Activated gamma-delta T cell treated with Interleukin-2 at 50 U/mL for 16 hours (primary cell): ENCODE measurements at regions not wholly inside any gene's neighbourhood (a gene's known extent, or its start where the extent isn't known, plus 50 kb on each side); places are given as distances from the start of the nearest gene placed in this dataset.
"Not testable (repeated sequence)": the region's sequence is repeated elsewhere in the genome, so short reads cannot be mapped to it uniquely, and the experiment has no call there.

ENCODE experiments used
- DNase-seq: peaks from one replicate; pipeline ENCODE4 v3.0.0-alpha.2; 2020

GRCh38 chr22:47504962-47505361, 742.5 kb downstream of the TBC1D22A start:
- no peak for DNase-seq

DNA sequence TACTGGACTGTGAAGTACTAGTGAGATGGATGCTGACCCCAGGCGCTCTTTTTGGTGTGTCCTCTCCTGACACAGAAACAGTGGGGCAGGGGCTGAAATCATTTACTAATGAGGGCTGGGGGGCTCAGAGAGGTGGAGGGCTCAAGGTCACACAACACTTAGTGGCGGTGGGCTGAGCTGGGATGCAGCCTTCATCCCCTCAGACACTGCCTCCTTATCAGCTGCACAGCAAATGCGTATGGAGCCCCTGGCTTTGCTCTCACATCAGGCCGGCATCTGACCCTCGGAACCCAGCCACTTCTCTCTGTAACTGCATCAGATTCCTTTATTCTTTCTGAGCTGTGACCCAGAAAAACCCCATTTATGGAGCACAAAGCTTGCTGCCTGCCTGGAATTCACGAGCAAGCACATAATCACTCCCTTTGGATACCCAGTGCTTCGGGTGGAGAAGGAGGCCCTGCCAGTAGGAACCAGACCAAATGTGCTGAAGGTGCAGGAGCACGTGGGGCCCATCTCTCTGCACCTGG, 736.6 kb downstream of the TBC1D22A start:
- DNase-seq, result no peak

- no peak for DNase-seq
These were observed 735.2 kb downstream of the TBC1D22A start for GRCh38 chr22:47497666-47498065.

- DNase-seq, result no peak
These were observed 732.7 kb downstream of the TBC1D22A start for GRCh38 chr22:47495110-47495509.

GRCh38 chr22:47488131-47488530, 725.7 kb downstream of the TBC1D22A start:
- not testable (repeated sequence) for DNase-seq

DNA sequence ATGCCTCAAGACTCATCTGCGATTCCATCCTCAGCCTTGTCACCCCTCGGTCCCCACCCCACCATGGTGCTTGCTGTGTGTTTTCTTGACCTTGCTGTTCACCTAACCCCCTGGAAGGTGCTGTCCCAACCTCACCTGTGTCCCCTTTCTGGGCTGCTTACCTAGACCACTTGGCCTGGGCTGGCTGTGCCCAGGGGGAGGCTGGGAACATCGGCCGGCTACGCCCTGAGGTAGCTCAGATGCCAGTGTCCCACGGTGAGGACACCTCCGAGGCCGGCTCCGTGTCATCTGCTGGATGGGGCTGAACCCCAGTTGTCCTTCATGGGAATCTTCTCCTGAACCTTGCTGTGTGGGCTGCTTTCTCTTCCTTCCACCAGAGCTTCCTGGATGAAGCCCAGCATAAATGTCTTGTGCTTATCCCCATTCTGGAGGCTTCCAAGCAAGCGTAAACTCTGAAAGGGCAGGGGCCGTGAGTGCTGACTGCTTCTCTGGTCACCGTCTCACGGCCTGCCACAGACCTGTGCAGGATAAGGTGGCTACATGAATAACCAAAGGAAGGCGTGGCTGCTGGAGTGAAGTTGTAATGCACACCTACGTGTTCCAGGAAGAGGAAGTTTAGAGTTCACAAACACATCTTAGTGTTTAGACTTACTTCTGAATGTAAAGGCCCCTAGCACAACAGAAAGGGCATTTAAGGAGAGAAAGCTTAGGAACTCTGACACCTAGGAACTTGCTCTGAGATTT, 724.3 kb downstream of the TBC1D22A start:
- DNase-seq, result no peak

DNA sequence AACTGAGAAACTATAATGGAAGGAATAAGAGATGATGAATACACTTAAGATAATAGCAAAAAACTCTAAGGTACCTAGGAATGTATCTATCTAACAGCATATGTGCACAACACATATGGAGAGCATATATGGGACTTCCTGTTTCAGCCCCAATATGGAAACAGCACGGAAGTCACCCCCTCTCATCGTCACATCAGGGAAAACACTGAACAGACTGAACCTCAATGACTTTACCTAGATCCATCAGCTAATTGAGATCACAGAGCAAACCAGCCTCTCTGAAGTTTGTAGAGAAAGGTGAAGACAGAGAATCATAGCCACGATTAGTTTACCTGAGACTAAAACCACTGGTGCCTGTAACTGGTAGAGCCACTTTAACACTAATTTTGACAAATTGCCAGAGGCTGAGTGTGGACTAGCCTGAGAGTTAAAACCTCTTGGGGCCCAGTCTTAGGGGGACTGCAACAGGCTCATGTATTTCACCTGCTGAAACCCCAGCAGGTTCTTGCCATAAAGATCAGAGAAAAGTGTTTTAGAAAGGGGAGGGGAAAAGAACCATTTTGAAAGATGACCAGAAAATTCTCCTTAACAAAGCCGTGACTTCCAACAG, 722.6 kb downstream of the TBC1D22A start:
- no peak for DNase-seq

DNA sequence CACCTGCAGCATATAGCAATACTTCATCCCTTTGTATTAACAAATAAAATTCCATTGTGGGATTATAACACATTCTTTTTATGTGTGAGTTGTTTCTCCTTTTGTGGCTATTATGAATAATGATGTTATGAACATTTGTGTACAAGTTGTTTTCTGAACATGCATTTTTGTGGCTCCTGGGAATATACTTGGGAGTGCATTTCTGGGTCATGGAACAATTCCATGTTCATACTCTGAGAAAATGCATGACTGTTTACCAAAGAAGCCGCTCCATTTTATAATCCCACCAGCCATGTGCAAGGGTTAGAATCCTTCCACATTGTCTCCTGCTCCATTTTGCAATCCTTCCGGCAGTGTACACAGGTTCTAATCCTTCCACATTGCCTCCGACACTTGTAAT, 713.8 kb downstream of the TBC1D22A start:
- no peak for DNase-seq

DNA sequence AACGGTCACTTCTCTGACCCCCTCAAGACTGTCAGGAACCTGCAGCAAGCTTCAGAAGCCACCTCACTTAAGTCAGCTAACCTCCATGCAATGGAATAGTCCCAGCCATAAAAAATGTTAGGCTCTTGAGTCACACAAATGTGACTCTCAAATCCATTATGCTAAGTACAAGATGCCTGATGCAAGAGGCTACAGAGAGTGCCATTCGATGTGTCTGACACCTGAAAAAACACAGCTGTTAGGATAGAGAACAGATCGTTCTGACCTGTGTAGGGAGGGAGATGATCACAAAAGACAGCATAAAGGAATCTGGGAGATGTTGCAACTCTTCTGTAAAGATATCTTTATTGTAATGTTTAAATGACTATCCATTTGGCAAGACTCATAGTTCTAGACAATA, 712.4 kb downstream of the TBC1D22A start:
- no peak for DNase-seq

GRCh38 chr22:47474464-47474863, 712.0 kb downstream of the TBC1D22A start:
- DNase-seq, result no peak

DNA sequence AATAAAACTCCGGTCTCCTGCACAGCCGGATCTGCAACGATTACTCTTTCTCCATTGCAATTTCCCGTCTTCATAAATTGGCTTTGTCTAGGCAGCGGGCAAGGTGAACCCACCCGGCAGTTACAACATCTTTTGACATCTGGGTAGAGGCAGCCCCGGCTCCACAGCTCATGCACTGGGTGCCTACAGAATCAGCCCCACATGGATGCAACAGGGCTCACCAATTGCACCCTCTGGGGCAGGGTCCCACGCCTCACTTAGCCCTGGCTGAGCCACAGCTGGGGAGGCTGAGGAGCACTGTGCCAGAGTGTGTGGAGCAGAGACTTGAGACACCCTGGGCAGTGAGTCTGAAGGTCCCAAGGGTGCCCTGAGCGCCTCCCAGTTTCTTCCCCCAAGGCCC, 710.2 kb downstream of the TBC1D22A start:
- no peak for DNase-seq

GRCh38 chr22:47471406-47471805, 709.0 kb downstream of the TBC1D22A start:
- DNase-seq, result no peak

DNA sequence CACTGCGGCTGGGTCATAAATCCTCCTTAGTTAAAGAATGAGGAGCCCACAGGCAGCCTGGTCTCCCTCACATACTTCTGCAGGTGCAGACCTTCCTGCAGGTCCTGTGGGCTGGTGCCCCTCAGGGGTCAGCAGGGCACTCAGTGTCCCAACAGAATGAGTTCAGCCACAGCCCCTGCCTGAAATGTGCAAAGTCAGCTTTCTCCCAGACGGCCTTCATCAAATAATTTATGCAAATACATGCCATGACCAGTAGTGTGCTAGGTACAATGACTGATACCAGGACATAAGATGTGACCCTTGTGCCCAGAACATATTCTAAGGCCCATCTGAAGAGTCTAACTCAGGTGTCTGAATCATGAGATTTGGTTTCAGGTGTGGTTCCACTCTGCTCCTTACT, 703.4 kb downstream of the TBC1D22A start:
- DNase-seq, result no peak

DNA sequence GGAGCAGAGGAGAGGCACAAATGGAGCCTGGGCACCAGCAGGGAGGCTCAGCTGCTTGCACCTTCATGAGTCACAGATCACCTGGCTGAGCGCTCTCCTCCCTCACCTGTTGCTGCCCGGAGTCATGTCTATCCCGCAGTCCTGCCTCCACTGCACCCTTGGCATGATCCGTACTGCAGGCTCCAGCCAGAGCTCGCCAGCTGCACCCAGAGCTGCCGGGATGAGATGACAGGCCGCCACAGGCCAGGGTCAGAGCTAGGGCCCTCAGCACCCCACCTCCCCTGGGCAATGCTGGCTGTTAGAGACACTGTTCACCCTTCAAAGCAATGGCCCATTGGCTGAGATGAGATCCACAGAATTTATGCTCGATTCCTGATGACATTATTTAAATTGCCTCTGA, 702.8 kb downstream of the TBC1D22A start:
- no peak for DNase-seq

GRCh38 chr22:47463220-47463619, 700.8 kb downstream of the TBC1D22A start:
- DNase-seq, result no peak

GRCh38 chr22:47460861-47461260, 698.4 kb downstream of the TBC1D22A start:
- DNase-seq, result no peak

- DNase-seq, result no peak
These were observed 697.7 kb downstream of the TBC1D22A start for GRCh38 chr22:47460176-47460575.

DNA sequence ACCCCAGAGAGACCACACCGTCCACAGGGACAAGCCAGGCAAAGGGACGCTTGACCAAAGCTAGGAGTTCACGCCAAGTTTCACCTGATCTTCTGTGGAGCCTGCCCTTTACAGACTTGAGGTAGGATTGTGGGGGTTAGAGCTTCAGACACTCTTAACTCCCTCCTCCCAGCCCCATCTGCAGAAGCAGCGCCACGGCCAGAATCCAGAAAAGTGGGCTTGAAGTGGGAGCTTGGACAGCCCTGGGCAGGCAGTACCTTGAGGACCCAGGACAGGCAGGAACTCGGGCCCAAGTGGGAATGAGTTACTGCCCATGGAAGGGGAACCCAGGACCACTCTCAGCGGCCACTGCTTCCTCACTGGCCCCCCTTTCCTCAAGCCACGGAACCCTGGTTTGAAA, 695.9 kb downstream of the TBC1D22A start:
- DNase-seq, result no peak

DNA sequence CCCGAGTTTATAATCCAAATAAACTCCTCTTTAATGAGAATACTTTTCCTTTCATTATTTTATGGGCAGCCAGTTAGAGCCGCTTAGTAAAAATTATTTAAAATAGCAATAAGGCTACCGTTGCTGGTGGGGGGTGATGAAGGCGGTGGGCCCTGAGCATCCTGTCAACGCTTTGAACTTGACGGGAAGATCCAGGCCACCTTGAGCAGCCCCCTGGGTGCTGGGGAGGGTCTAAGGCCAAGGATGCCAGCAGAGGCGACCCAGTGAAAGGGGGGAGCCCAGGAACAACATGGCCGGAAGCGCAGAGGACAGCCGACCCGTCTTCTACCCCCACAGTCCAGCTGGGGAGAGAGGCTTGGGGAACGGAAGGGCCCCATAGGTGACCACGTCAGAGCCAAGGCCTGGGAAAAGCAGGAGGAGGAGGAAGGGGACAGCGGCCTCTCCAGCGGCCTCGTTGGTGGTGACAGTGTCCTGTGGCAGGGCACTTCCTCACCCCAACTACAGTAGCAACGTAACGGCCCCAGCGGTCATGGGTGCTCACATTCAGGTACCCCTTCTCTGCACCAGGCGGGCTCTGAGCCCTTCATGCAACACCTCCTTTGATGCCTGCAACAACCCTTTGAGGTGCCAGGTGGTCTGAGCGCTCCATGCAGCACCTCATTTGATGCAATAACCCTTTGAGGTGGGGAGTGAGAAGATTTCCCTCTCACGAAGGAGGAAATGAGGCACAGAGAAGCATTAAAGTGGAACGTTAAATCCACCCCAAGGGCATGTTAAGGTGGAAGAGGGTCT, 695.3 kb downstream of the TBC1D22A start:
- no peak for DNase-seq

GRCh38 chr22:47457021-47457420, 694.6 kb downstream of the TBC1D22A start:
- DNase-seq, result no peak

DNA sequence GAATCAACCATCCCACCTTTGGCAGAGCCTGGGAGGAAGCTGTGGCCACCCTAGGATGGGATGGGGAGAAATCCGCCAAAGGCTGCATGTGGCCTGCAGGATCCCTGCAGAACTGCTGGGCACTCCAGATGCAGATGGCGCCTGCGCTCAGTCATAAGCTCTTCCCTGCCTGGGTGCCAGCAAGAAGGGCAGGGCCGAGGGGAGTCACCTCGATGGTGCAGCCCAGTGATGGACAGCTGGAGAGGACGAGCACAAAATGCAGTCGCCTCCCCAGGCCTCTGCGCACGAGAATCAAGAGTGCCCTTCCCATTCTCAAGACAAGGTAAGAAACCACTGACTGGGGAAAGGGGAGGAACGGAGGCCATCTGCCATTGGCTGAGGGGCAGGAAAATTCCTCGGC, 693.6 kb downstream of the TBC1D22A start:
- no peak for DNase-seq

- no peak for DNase-seq
These were observed 690.6 kb downstream of the TBC1D22A start for GRCh38 chr22:47453049-47453448.

DNA sequence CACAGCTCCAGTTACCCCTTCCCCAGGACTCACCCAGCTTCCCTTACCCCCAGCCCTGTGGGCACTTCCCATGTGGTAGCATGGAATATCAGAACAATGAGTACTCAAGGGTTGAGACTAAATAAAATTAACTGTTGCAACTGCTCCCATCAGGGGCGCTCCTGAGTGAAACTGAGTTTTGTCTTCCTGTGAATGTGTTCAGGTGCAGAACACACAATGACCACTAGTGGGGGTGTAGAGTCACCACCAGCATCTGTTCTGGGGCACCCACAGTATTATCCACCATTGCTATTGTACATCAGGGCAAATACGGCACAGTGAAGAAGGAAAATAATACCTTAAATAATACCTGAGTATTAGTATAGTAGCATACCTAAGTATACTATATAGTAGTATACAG, 689.7 kb downstream of the TBC1D22A start:
- no peak for DNase-seq
